GM12891 (cell line): ENCODE measurements at regions not wholly inside any gene's neighbourhood (a gene's known extent, or its start where the extent isn't known, plus 50 kb on each side); places are given as distances from the start of the nearest gene placed in this dataset.

Experiments
- PAX5 ChIP-seq: IDR thresholded peaks from 2 replicates; pipeline ENCODE4 v1.6.1; 2011; ENCODE audit warnings: low read length, moderate library complexity, mild to moderate bottlenecking; ENCODE audit not compliant: insufficient read depth, severe bottlenecking
- POLR2A ChIP-seq: IDR thresholded peaks from 2 replicates; pipeline ENCODE4 v1.6.1; 2011; ENCODE audit warnings: low read depth, low read length, control low read depth
- POLR2AphosphoS5 ChIP-seq: IDR thresholded peaks from 2 replicates; pipeline ENCODE4 v1.6.1; 2011; ENCODE audit warnings: low read depth, low read length, control low read depth
- POU2F2 ChIP-seq: IDR thresholded peaks from 2 replicates; pipeline ENCODE4 v1.6.1; 2011; ENCODE audit warnings: low read depth, mild to moderate bottlenecking, control low read depth, low read length, moderate library complexity
- SPI1 ChIP-seq: IDR thresholded peaks from 2 replicates; pipeline ENCODE4 v1.6.1; 2011; ENCODE audit warnings: low read depth, low read length, control low read depth
- TAF1 ChIP-seq: IDR thresholded peaks from 2 replicates; pipeline ENCODE4 v1.6.1; 2011; ENCODE audit warnings: low read depth, low read length, control low read depth

GRCh38 chr7:116327135-116327534 is 116.8 kb downstream of the TES start:
- TF ChIP-seq POLR2A (no peak), POLR2AphosphoS5 (no peak), TAF1 (no peak), SPI1 (no peak), POU2F2 (no peak), PAX5 (no peak)
